ENCODE measurements at regions not wholly inside any gene's neighbourhood (a gene's known extent, or its start where the extent isn't known, plus 50 kb on each side); places are given as distances from the start of the nearest gene placed in this dataset.

GRCh38 chr20:48212806-48213509 lies 427.7 kb upstream of the SULF2 start:
- TF ChIP-seq POLR2A (IDR thresholded peaks at IDR 0.05; ENCODE audit: low read depth, low read length) (no peak), POLR2AphosphoS5 (IDR thresholded peaks at IDR 0.05; ENCODE audit: low read depth, low read length) (no peak), TAF1 (IDR thresholded peaks at IDR 0.05; ENCODE audit: borderline replicate concordance, low read depth, low read length) (no peak)
